Middle frontal gyrus (tissue), 1 donor: ENCODE measurements at regions not wholly inside any gene's neighbourhood (a gene's known extent, or its start where the extent isn't known, plus 50 kb on each side); places are given as distances from the start of the nearest gene placed in this dataset.
"Not testable (repeated sequence)": the region's sequence is repeated elsewhere in the genome, so short reads cannot be mapped to it uniquely, and the experiment has no call there.

Source experiments
- DNase-seq: peaks from one replicate; pipeline ENCODE4 v3.0.0-alpha.2; 2015; ENCODE audit warnings: low spot score; ENCODE audit errors: extremely low spot score

- DNase-seq = no peak
Measured at GRCh38 chr6:22738194-22738593, 168.8 kb downstream of the HDGFL1 start.

GRCh38 chr6:22747571-22747970, 178.2 kb downstream of the HDGFL1 start:
- DNase-seq = no peak

GRCh38 chr6:22748681-22749080, 179.3 kb downstream of the HDGFL1 start:
- no peak for DNase-seq

GRCh38 chr6:22749696-22750095, 180.3 kb downstream of the HDGFL1 start:
- DNase-seq = no peak

- no peak for DNase-seq
Measured at GRCh38 chr6:22751223-22751622, 181.9 kb downstream of the HDGFL1 start.

- no peak for DNase-seq
Measured at GRCh38 chr6:22752522-22752921, 183.2 kb downstream of the HDGFL1 start.

GRCh38 chr6:22754061-22754460, 184.7 kb downstream of the HDGFL1 start:
- DNase-seq = no peak

- no peak for DNase-seq
Measured at GRCh38 chr6:22755605-22756004, 186.2 kb downstream of the HDGFL1 start.

GRCh38 chr6:22756365-22756764, 187.0 kb downstream of the HDGFL1 start:
- DNase-seq = no peak

- DNase-seq = no peak
Measured at GRCh38 chr6:22764496-22764895, 195.1 kb downstream of the HDGFL1 start.

GRCh38 chr6:22765015-22765414, 195.6 kb downstream of the HDGFL1 start:
- no peak for DNase-seq

- no peak for DNase-seq
Measured at GRCh38 chr6:22766979-22767378, 197.6 kb downstream of the HDGFL1 start.

GRCh38 chr6:22770054-22770453, 200.7 kb downstream of the HDGFL1 start:
- DNase-seq = no peak

- no peak for DNase-seq
Measured at GRCh38 chr6:22774129-22774528, 204.8 kb downstream of the HDGFL1 start.

- DNase-seq = not testable (repeated sequence)
Measured at GRCh38 chr6:22778438-22778837, 209.1 kb downstream of the HDGFL1 start.

- DNase-seq = no peak
Measured at GRCh38 chr6:22779062-22779461, 209.7 kb downstream of the HDGFL1 start.

- DNase-seq = no peak
Measured at GRCh38 chr6:22783931-22784330, 214.6 kb downstream of the HDGFL1 start.

- peak; percentile 30 for DNase-seq
Measured at GRCh38 chr6:22784601-22785410, 215.4 kb downstream of the HDGFL1 start.

GRCh38 chr6:22788038-22788437, 218.7 kb downstream of the HDGFL1 start:
- no peak for DNase-seq

GRCh38 chr6:22789315-22789714, 219.9 kb downstream of the HDGFL1 start:
- DNase-seq = no peak

GRCh38 chr6:22794844-22795243, 225.5 kb downstream of the HDGFL1 start:
- no peak for DNase-seq

- no peak for DNase-seq
Measured at GRCh38 chr6:22800451-22800850, 231.1 kb downstream of the HDGFL1 start.

- no peak for DNase-seq
Measured at GRCh38 chr6:22801831-22802230, 232.5 kb downstream of the HDGFL1 start.
